ENCODE measurements at regions not wholly inside any gene's neighbourhood (a gene's known extent, or its start where the extent isn't known, plus 50 kb on each side); places are given as distances from the start of the nearest gene placed in this dataset.
"Not testable (repeated sequence)": the region's sequence is repeated elsewhere in the genome, so short reads cannot be mapped to it uniquely, and the experiment has no call there.

DNA sequence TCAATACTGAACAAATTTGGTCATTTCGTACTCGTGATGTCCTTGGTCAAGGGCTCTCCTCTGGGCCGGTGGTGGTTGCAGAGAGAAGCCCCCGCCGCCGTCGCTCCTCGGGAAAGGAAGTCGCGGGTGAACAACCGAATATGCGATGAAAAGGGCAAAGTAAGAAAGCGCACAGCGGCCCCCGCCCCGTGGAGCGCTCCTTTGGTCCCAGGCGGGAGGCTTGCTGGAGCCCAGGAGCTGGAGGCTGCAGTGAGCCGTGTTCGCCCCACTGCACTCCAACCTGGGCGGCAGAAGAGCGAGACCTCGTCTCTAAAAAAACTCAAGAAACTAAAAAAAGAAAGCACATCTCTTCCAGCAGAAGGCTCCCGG, 108.4 kb upstream of the LARP1 start:
- Histone ChIP-seq H4K20me1 (peaks cover 15% of the 10 kb centered on the region; the same call in 1 of the 2 replicates), H3K9ac (no peak overlapping the region), H3K4me3 (no peak overlapping the region), H3K4me1 (peaks cover 14% of the 10 kb centered on the region), H3K4me2 (peak overlapping the region; percentile 20), H3K27ac (no peak overlapping the region), H3K9me3 (peaks cover 15% of the 10 kb centered on the region), H3K36me3 (no peaks in the 10 kb centered on the region), H3K27me3 (peaks cover 44% of the 10 kb centered on the region)
- no peak for TF ChIP-seq Cebpa-rat (IDR thresholded peaks at IDR 0.05)

DNA sequence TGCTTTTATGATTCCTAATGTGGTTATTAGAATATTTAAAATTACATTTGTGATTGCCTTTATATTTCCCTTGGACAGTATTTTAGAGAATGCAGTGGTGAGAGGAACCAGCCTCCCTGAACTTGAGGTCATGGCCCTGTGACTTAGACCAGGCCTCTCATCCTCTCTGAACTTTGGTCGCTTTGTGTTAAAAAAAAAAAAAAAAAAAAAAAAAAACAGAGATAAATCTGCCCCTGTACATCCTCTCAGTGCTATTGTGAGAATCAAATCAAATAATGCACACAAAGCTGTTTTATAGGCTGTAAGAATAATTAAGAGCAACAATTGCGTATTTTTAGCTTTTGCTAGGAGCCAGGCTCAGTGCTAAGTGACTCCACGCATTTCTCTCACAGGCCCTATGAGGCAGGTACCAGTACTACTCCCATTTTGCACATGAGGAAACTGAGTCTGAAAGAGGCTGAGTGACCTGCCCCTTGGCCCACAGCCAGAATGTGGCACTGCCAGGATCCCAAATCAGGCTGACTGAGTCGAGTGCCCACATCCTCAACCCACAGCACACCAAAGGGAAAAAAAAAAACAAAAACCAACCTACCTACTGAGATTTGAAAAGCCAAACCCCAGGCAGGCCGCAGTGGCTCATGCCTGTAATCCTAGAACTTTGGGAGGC, 110.3 kb upstream of the LARP1 start:
- Histone ChIP-seq H3K36me3 (no peaks in the 10 kb centered on the region), H3K4me3 (no peak overlapping the region), H3K9me3 (peaks cover 15% of the 10 kb centered on the region), H3K4me1 (peaks cover 14% of the 10 kb centered on the region), H4K20me1 (peaks cover 15% of the 10 kb centered on the region; the same call in 1 of the 2 replicates), H3K27me3 (peaks cover 44% of the 10 kb centered on the region), H3K27ac (no peak overlapping the region), H3K4me2 (no peak overlapping the region), H3K9ac (no peak overlapping the region)
- TF ChIP-seq Cebpa-rat (IDR thresholded peaks at IDR 0.05): no peak

DNA sequence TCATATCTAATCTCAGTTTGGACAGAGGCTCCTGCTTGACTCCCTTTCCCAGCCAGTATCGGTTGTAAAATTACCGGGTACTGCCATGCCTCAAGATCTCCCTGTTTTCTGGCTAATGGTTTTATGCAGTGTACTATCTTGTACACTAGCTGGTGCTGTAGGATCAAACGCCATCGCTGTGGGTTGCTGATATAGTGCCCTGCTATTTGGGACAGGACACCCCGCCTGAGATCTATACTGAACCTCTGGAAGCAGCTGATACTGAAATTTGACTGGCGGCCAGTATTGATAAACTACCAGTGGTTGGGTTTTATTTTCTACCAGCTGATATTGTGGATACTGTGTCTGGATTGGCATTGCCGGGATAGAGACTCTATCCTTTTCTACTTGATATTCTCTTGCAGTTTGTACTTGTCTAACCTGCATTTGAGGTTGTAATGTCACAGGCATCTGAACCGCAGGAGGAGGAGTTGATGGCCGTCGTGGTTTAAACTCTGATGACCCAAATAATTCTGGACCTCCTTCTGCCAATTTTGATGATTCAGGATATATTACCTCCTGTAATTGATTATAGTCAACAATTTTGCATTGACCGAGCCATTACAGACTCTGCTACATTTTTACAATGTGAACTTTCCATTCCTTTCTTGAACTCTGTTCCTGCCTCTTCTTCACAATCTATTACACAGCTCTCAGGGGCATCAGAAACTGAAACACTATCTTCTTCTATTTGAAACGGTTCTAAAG, 112.5 kb upstream of the LARP1 start:
- Histone ChIP-seq H3K4me3 (no peak overlapping the region), H3K9ac (no peak overlapping the region), H4K20me1 (peaks cover 12% of the 10 kb centered on the region; the same call in 1 of the 2 replicates), H3K27ac (no peak overlapping the region), H3K4me2 (no peak overlapping the region), H3K27me3 (peaks cover 28% of the 10 kb centered on the region), H3K4me1 (peaks cover 11% of the 10 kb centered on the region), H3K9me3 (peaks cover 15% of the 10 kb centered on the region), H3K36me3 (no peaks in the 10 kb centered on the region)
- no peak for TF ChIP-seq Cebpa-rat (IDR thresholded peaks at IDR 0.05)

DNA sequence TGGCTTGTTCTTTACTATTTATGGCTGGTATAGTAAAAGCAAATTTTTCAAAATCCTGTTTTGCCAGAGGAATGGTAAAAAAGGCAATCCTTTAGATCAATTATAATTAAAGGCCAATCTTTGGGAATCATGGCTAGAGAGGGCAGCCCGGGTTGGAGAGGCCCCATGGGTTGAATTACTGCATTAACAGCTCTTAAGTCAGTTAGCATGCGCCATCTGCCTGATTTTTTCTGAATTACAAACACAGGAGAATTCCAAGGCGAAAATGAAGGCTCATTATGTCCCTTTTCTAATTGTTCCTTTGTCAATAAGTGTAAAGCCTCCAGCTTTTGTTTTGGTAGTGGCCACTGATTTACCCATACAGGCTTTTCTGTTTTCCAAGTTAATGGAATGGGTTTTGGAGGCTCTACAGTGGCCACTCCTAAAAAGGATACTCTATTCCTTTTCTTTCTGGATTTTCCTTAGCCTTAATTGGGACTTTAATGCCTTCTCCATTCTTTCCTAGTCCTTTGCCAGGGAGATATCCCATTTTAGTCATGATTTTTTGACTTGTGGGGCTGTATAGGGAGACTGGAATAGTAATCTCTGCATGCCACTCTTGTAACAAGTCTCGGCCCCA, 114.9 kb upstream of the LARP1 start:
- not testable (repeated sequence) for H3K36me3 ChIP-seq, H3K4me3 ChIP-seq, H4K20me1 ChIP-seq, H3K4me2 ChIP-seq, H3K4me1 ChIP-seq, H3K27ac ChIP-seq, H3K27me3 ChIP-seq, H3K9ac ChIP-seq
- H3K9me3 ChIP-seq: peaks cover 15% of the 10 kb centered on the region

DNA sequence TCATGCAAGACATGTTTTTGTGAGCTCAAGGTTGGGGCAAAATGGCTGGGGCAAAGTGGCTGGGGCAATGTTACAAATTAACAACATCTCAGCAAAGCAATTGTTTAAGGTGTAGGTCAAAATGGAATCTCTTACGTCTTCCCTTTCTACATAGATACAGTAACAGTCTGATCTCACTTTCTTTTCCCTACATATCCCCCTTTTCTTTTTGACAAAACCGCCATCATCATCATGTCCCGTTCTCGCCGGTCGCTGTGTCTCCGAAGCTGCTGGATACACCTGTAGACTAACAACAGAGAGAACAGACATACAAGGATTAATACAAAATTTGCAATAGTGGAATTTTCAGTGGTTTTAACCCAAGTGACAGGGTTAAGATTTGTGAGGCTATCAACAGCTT, 118.4 kb upstream of the LARP1 start:
- not testable (repeated sequence) for H3K4me1 ChIP-seq, H4K20me1 ChIP-seq, H3K27me3 ChIP-seq, H3K9me3 ChIP-seq, H3K4me2 ChIP-seq, H3K36me3 ChIP-seq, H3K9ac ChIP-seq, H3K4me3 ChIP-seq, H3K27ac ChIP-seq

DNA sequence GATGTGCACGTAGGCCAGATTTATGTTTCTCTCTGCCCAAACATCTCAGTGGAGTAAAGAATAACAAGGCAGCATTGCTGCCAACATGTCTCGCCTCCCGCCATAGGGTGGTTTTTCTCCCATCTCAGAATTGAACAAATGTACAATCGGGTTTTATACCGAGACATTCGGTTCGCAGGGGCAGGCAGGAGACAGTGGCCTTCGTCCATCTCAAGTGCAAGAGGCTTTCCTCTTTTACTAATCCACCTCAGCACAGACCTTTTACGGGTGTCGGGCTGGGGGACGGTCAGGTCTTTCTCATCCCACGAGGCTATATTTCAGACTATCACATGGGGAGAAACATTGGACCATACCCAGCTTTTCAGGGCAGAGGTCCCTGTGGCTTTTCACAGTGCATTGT, 118.9 kb upstream of the LARP1 start:
- not testable (repeated sequence) for H4K20me1 ChIP-seq, H3K27ac ChIP-seq, H3K4me1 ChIP-seq, H3K27me3 ChIP-seq, H3K4me2 ChIP-seq, H3K9ac ChIP-seq, H3K36me3 ChIP-seq, H3K4me3 ChIP-seq, H3K9me3 ChIP-seq

DNA sequence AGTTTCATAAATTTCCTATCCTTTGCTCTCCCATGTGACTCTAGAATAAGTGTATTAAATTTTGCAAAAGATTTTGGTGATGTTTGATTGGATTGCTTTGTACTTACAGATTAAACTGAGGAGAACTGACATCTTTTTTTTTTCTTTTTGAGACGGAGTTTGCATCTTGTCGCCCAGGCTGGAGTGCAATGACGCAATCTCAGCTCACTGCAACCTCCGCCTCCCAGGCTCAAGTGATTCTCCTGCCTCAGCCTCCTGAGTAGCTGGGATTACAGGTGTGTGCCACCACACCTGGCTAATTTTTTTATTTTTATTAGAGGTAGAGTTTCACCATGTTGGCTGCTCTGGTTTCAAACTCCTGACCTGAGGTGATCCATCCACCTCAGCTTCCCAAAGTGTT, 121.4 kb upstream of the LARP1 start:
- H3K36me3 ChIP-seq, H3K9me3 ChIP-seq, H3K9ac ChIP-seq, H3K4me1 ChIP-seq, H4K20me1 ChIP-seq, H3K27me3 ChIP-seq, H3K4me2 ChIP-seq, H3K27ac ChIP-seq, H3K4me3 ChIP-seq: not testable (repeated sequence)

DNA sequence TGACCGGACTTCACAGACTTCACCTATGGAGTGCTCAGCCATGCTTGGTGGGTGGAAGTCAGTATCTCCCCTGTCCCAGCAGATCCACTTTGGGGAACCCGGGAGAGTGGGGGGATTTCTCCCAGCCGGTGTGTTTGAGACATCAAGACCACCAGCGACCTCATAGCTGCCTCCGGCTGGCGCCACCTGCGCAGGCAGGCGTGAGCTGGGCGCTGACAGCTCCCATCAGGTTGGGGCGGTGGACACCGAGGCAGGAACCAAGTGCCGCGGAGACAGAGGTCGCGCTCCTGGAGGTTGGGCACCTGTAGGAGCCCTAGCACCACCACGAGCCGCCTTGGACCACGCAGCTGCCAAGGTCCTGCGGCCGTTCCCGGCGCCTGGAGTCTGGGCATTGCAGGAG, 124.0 kb upstream of the LARP1 start:
- no peak for TF ChIP-seq Cebpa-rat (IDR thresholded peaks at IDR 0.05)
- Histone ChIP-seq H3K4me3 (no peak overlapping the region), H3K4me1 (no peaks in the 10 kb centered on the region), H3K27me3 (no peaks in the 10 kb centered on the region), H3K9ac (no peak overlapping the region), H3K27ac (no peak overlapping the region), H3K36me3 (no peaks in the 10 kb centered on the region), H3K9me3 (no peaks in the 10 kb centered on the region), H3K4me2 (no peak overlapping the region), H4K20me1 (no peaks in the 10 kb centered on the region)

DNA sequence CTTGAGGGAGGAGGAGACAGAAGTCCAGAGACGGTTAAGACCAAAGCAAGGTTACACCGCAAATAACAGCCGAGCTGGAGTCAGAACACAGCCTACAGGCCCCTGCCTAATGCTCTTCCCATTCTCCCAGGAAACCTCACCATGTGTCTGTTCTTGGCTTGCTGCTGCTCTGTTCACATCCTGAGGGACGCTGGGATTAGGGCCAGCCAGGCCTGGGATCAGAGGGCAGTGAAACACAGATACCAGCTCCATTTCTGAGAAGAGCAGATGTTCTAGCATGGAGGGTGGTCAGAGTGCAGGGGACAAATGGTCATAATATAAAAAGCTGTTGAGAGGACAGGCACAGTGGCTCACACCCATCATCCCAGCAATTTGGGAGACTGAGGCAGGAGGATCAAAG, 124.8 kb upstream of the LARP1 start:
- no peak for TF ChIP-seq Cebpa-rat (IDR thresholded peaks at IDR 0.05)
- Histone ChIP-seq H3K4me1 (no peaks in the 10 kb centered on the region), H3K36me3 (no peaks in the 10 kb centered on the region), H3K9ac (no peak overlapping the region), H3K4me2 (no peak overlapping the region), H3K9me3 (no peaks in the 10 kb centered on the region), H3K27ac (no peak overlapping the region), H3K27me3 (no peaks in the 10 kb centered on the region), H4K20me1 (no peaks in the 10 kb centered on the region), H3K4me3 (no peak overlapping the region)

DNA sequence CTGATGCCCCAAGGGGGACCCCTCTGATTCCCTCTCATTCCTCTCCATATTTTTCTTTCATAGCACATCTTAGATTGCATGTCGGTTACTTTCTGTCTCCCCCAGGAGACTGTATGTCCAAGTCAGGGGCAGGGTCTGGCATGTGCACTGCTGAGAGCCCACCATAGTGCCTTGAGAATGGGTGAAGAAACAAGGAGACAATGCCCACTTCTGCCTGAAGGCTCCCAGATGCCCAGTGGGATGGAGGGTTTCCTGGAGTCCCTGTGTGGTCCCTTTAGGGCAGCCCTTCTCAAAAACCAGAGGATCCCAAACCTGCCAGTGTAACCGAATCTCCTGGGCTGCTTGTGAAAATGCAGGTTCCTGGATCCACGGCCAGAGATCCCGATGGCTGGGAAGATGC, 126.5 kb upstream of the LARP1 start:
- Histone ChIP-seq H4K20me1 (no peaks in the 10 kb centered on the region), H3K27me3 (no peaks in the 10 kb centered on the region), H3K4me1 (no peaks in the 10 kb centered on the region), H3K4me3 (no peak overlapping the region), H3K9ac (no peak overlapping the region), H3K27ac (no peak overlapping the region), H3K36me3 (no peaks in the 10 kb centered on the region), H3K9me3 (no peaks in the 10 kb centered on the region), H3K4me2 (no peak overlapping the region)
- TF ChIP-seq Cebpa-rat (IDR thresholded peaks at IDR 0.05): no peak
